RWPE1 (cell line): ENCODE measurements at regions not wholly inside any gene's neighbourhood (a gene's known extent, or its start where the extent isn't known, plus 50 kb on each side); places are given as distances from the start of the nearest gene placed in this dataset.

Source experiments
- CTCF ChIA-PET: fragments of 350-600 bp; sonication (Branson Sonifier 250); formaldehyde crosslinking; extraction: SDS; loops from one replicate; lab custom pipeline; 2021; lab: Yijun Ruan, JAX
- POLR2A ChIA-PET: fragments of 400-600 bp; formaldehyde crosslinking; extraction: SDS; loops from one replicate; lab custom pipeline; 2020; ENCODE audit warnings: antibody characterized with exemption; ENCODE audit not compliant: low non-redundant PET; lab: Yijun Ruan, JAX
- DNase-seq: peaks from one replicate; pipeline ENCODE4 v3.0.0; 2012; ENCODE audit warnings: low spot score
- H3K27ac ChIP-seq: fragments of 450-650 bp; 2 replicates; pipeline ENCODE4 v1.5.1; 2017
- TF ChIP-seq, protein P1 (sequence below): fragments of 450-650 bp; conservative IDR thresholded peaks from 2 replicates; pipeline ENCODE4 v1.5.1; 2017; ENCODE audit warnings: low read depth, mild to moderate bottlenecking

GRCh38 chr3:83523470-83524073 is 1435.2 kb upstream of the CADM2 start:
- ChIA-PET POLR2A (no interaction called here), CTCF (no interaction called here)
- TF ChIP-seq, protein P1, sequence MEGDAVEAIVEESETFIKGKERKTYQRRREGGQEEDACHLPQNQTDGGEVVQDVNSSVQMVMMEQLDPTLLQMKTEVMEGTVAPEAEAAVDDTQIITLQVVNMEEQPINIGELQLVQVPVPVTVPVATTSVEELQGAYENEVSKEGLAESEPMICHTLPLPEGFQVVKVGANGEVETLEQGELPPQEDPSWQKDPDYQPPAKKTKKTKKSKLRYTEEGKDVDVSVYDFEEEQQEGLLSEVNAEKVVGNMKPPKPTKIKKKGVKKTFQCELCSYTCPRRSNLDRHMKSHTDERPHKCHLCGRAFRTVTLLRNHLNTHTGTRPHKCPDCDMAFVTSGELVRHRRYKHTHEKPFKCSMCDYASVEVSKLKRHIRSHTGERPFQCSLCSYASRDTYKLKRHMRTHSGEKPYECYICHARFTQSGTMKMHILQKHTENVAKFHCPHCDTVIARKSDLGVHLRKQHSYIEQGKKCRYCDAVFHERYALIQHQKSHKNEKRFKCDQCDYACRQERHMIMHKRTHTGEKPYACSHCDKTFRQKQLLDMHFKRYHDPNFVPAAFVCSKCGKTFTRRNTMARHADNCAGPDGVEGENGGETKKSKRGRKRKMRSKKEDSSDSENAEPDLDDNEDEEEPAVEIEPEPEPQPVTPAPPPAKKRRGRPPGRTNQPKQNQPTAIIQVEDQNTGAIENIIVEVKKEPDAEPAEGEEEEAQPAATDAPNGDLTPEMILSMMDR = peak; percentile 73
- peak; percentile 25 for DNase-seq
- H3K27ac ChIP-seq = no peak overlapping the region

- DNase-seq = no peak
- ChIA-PET POLR2A (no interaction called here), CTCF (no interaction called here)
- H3K27ac ChIP-seq = no peak overlapping the region
- TF ChIP-seq, protein P1 = no peak
These were observed 1433.9 kb upstream of the CADM2 start for GRCh38 chr3:83524901-83525300.

DNA sequence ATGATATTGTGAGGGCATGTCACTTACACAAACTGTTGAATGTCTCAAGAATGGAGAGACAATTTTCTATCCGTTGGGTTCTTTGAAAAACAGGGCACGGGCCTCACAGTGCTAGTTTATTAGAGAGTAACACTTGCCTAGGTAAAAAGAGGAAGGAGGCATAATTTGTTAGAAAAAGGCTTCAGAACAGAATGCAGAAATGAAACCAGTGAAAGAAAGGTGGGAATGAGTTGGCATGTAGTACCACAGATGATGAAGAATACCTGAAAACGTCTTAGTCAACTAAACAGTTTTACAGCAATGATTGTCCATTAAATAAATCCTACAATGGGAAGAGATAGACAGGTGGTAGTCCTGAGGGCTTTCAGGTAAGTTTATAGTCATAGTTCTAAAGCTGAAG is 1399.7 kb upstream of the CADM2 start:
- ChIA-PET POLR2A (no interaction called here), CTCF (no interaction called here)
- H3K27ac ChIP-seq = no peak overlapping the region
- TF ChIP-seq, protein P1 = no peak
- no peak for DNase-seq

GRCh38 chr3:83567935-83568334 is 1390.9 kb upstream of the CADM2 start:
- ChIA-PET CTCF (interaction anchor here (0.6 kb wide), 1 partner anchor 1039 kb away, joined by 3 read pairs; no protein-coding TSS in a partner anchor), POLR2A (no interaction called here)
- DNase-seq = no peak
- no peak overlapping the region for H3K27ac ChIP-seq
- TF ChIP-seq, protein P1 = no peak

DNA sequence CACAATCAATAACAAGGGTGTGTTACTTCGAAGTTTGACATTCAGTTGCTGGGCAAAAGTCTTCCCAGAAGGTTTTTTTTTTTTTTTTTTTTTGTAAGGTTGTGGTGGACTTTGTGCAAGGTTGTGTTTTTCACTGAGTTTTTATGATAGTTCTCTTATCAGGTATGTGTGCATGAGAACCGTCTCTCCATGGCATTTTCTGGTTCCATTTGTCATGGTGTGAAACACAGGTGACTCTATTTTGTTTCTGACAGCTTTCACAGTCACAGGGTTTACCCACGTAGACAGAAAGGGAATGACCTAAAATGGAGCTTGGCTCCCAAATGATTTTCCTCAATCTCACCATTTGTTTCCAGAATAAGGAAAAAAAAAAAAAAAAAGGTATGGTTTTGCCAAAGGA is 1377.2 kb upstream of the CADM2 start:
- TF ChIP-seq, protein P1 = no peak
- no peak for DNase-seq
- H3K27ac ChIP-seq = no peak overlapping the region
- CTCF ChIA-PET = no interaction called here
- POLR2A ChIA-PET = no interaction called here

DNA sequence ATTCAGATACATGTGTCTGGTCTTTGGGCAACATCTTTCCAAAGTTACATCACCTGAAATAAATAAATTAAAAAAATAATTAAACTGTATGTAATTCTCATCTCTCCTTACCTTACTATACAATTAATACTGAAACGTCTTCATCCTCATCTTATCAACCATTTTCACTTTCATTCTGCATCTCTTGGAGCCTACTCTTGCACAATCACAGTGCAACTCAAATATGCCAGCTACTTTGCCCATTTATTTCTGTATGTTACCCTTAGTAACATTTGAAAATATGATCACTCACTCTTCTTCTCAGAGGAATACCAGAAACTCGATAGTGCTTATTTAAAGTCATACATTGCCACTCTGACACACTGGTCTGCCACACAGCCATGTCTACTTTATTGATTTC is 1357.1 kb upstream of the CADM2 start:
- no peak for DNase-seq
- TF ChIP-seq, protein P1 = no peak
- ChIA-PET CTCF (no interaction called here), POLR2A (no interaction called here)
- H3K27ac ChIP-seq = no peak overlapping the region
